Left ventricle myocardium superior (tissue), 1 donor: ENCODE measurements at regions not wholly inside any gene's neighbourhood (a gene's known extent, or its start where the extent isn't known, plus 50 kb on each side); places are given as distances from the start of the nearest gene placed in this dataset.

Experiments used
- ATAC-seq: fragments of 200-7000 bp; cut with Tn5 transposase; one replicate; pipeline ENCODE4 v1.9.1; 2020; ENCODE audit warnings: mild to moderate bottlenecking, moderate library complexity
- DNase-seq: peaks from one replicate; pipeline ENCODE4 v3.0.0-alpha.2; 2020
- intact Hi-C: fragments of 100-400 bp; cut with micrococcal nuclease; formaldehyde crosslinking; loops from one replicate; pipeline ENCODE4 v1.11.0; 2022
- donor health status: DM: no; HTN: yes; CAD: no; lungs with severe emphysema.

- ATAC-seq = no peak
- intact Hi-C loops = no loop called here
- DNase-seq = no peak
Observed at GRCh38 chr16:50470687-50471086, 77.5 kb upstream of the NKD1 start.

GRCh38 chr16:50469744-50470321, 78.4 kb upstream of the NKD1 start:
- ATAC-seq = peak; percentile 87
- intact Hi-C loops = no loop called here
- DNase-seq = no peak

GRCh38 chr16:50469121-50469743, 79.0 kb upstream of the NKD1 start:
- DNase-seq (no peak), ATAC-seq (no peak)
- intact Hi-C loops = no loop called here

GRCh38 chr16:50468749-50469078, 79.5 kb upstream of the NKD1 start:
- intact Hi-C loops = no loop called here
- no peak for DNase-seq
- ATAC-seq = no peak

- DNase-seq = no peak
- intact Hi-C loops = no loop called here
- ATAC-seq = no peak
Observed at GRCh38 chr16:50467943-50468748, 80.0 kb upstream of the NKD1 start.

GRCh38 chr16:50467559-50467942, 80.6 kb upstream of the NKD1 start:
- no peak for DNase-seq
- intact Hi-C loops = no loop called here
- no peak for ATAC-seq

GRCh38 chr16:50466170-50466569, 82.0 kb upstream of the NKD1 start:
- DNase-seq (no peak), ATAC-seq (no peak)
- intact Hi-C loops = no loop called here

- DNase-seq (no peak), ATAC-seq (no peak)
- intact Hi-C loops = no loop called here
Observed at GRCh38 chr16:50464325-50465290, 83.6 kb upstream of the NKD1 start.

GRCh38 chr16:50463581-50464324, 84.4 kb upstream of the NKD1 start:
- DNase-seq (no peak), ATAC-seq (no peak)
- intact Hi-C loops = no loop called here

GRCh38 chr16:50462793-50463507, 85.2 kb upstream of the NKD1 start:
- no peak for DNase-seq
- intact Hi-C loops = no loop called here

GRCh38 chr16:50461400-50461760, 86.8 kb upstream of the NKD1 start:
- ATAC-seq (no peak), DNase-seq (no peak)
- intact Hi-C loops = no loop called here

More at GRCh38 chr16:50462793-50463507, 85.2 kb upstream of the NKD1 start:
- no peak for ATAC-seq

- intact Hi-C loops = no loop called here
- no peak for DNase-seq
- no peak for ATAC-seq
Observed at GRCh38 chr16:50460538-50461399, 87.4 kb upstream of the NKD1 start.

GRCh38 chr16:50459496-50460080, 88.6 kb upstream of the NKD1 start:
- intact Hi-C loops = no loop called here
- ATAC-seq (no peak), DNase-seq (no peak)

GRCh38 chr16:50458667-50459495, 89.3 kb upstream of the NKD1 start:
- DNase-seq (no peak), ATAC-seq (peak; percentile 57)
- intact Hi-C loops = no loop called here

GRCh38 chr16:50457979-50458491, 89.2 kb upstream of the BRD7 start:
- no peak for DNase-seq
- no peak for ATAC-seq
- intact Hi-C loops = no loop called here

- intact Hi-C loops = no loop called here
- ATAC-seq = no peak
- DNase-seq = no peak
Observed at GRCh38 chr16:50457423-50457822, 88.6 kb upstream of the BRD7 start.
